ENCODE measurements at regions not wholly inside any gene's neighbourhood (a gene's known extent, or its start where the extent isn't known, plus 50 kb on each side); places are given as distances from the start of the nearest gene placed in this dataset.

- H3K79me2 ChIP-seq (ENCODE audit: control insufficient read depth, low read length), result no peaks in the 10 kb centered on the region
- H3K9me3 ChIP-seq (ENCODE audit: control insufficient read depth, insufficient read depth, low read length), result no peaks in the 10 kb centered on the region
- no peaks in the 10 kb centered on the region for H3K4me1 ChIP-seq (ENCODE audit: control insufficient read depth, low read length)
- H3K4me3 ChIP-seq (ENCODE audit: low read length), result no peak overlapping the region
- no peaks in the 10 kb centered on the region for H3K9me2 ChIP-seq (replicated peaks; ENCODE audit: control insufficient read depth, low read length)
- H3K4me2 ChIP-seq (ENCODE audit: low read length), result no peak overlapping the region
- no peak overlapping the region for H3K27ac ChIP-seq (ENCODE audit: low read depth, low read length)
- H4K20me1 ChIP-seq (ENCODE audit: control insufficient read depth, insufficient read depth, low read depth, low read length), result no peaks in the 10 kb centered on the region
- H3K27me3 ChIP-seq (ENCODE audit: control insufficient read depth, low read length), result no peaks in the 10 kb centered on the region
- TF ChIP-seq CTCF (IDR thresholded peaks at IDR 0.05; ENCODE audit: low read depth, low read length, poor library complexity, severe bottlenecking), result no peak
- no peak for TF ChIP-seq EZH2phosphoT487 (IDR thresholded peaks at IDR 0.05; ENCODE audit: borderline replicate concordance, low read length)
- H3F3A ChIP-seq (ENCODE audit: control insufficient read depth, insufficient read depth), result no peaks in the 10 kb centered on the region
- H3K36me3 ChIP-seq (ENCODE audit: control insufficient read depth, low read length), result no peaks in the 10 kb centered on the region
Measured at GRCh38 chr14:28671425-28671824, 95.2 kb upstream of the FOXG1 start.

- Histone ChIP-seq H4K20me1 (ENCODE audit: control insufficient read depth, insufficient read depth, low read depth, low read length) (no peaks in the 10 kb centered on the region), H3K27me3 (ENCODE audit: control insufficient read depth, low read length) (no peaks in the 10 kb centered on the region), H3K9me2 (replicated peaks; ENCODE audit: control insufficient read depth, low read length) (no peaks in the 10 kb centered on the region), H3K4me1 (ENCODE audit: control insufficient read depth, low read length) (no peaks in the 10 kb centered on the region), H3K79me2 (ENCODE audit: control insufficient read depth, low read length) (no peaks in the 10 kb centered on the region), H3K9me3 (ENCODE audit: control insufficient read depth, insufficient read depth, low read length) (no peaks in the 10 kb centered on the region), H3K27ac (ENCODE audit: low read depth, low read length) (no peak overlapping the region), H3F3A (ENCODE audit: control insufficient read depth, insufficient read depth) (no peaks in the 10 kb centered on the region), H3K36me3 (ENCODE audit: control insufficient read depth, low read length) (no peaks in the 10 kb centered on the region), H3K4me3 (ENCODE audit: low read length) (no peak overlapping the region), H3K4me2 (ENCODE audit: low read length) (no peak overlapping the region)
- TF ChIP-seq CTCF (IDR thresholded peaks at IDR 0.05; ENCODE audit: low read depth, low read length, poor library complexity, severe bottlenecking) (no peak), EZH2phosphoT487 (IDR thresholded peaks at IDR 0.05; ENCODE audit: borderline replicate concordance, low read length) (no peak)
Measured at GRCh38 chr14:28673056-28673455, 93.5 kb upstream of the FOXG1 start.

- H3K27ac ChIP-seq (ENCODE audit: low read depth, low read length), result no peak overlapping the region
- no peaks in the 10 kb centered on the region for H3K79me2 ChIP-seq (ENCODE audit: control insufficient read depth, low read length)
- H3K4me3 ChIP-seq (ENCODE audit: low read length), result no peak overlapping the region
- H3K4me1 ChIP-seq (ENCODE audit: control insufficient read depth, low read length), result no peaks in the 10 kb centered on the region
- no peaks in the 10 kb centered on the region for H3K27me3 ChIP-seq (ENCODE audit: control insufficient read depth, low read length)
- no peaks in the 10 kb centered on the region for H4K20me1 ChIP-seq (ENCODE audit: control insufficient read depth, insufficient read depth, low read depth, low read length)
- H3K4me2 ChIP-seq (ENCODE audit: low read length), result no peak overlapping the region
- no peaks in the 10 kb centered on the region for H3K9me2 ChIP-seq (replicated peaks; ENCODE audit: control insufficient read depth, low read length)
- H3K9me3 ChIP-seq (ENCODE audit: control insufficient read depth, insufficient read depth, low read length), result no peaks in the 10 kb centered on the region
- TF ChIP-seq CTCF (IDR thresholded peaks at IDR 0.05; ENCODE audit: low read depth, low read length, poor library complexity, severe bottlenecking), result no peak
- no peak for TF ChIP-seq EZH2phosphoT487 (IDR thresholded peaks at IDR 0.05; ENCODE audit: borderline replicate concordance, low read length)
- no peaks in the 10 kb centered on the region for H3K36me3 ChIP-seq (ENCODE audit: control insufficient read depth, low read length)
- no peaks in the 10 kb centered on the region for H3F3A ChIP-seq (ENCODE audit: control insufficient read depth, insufficient read depth)
Measured at GRCh38 chr14:28676479-28676878, 90.1 kb upstream of the FOXG1 start.

- no peaks in the 10 kb centered on the region for H3K4me1 ChIP-seq (ENCODE audit: control insufficient read depth, low read length)
- no peak overlapping the region for H3K4me2 ChIP-seq (ENCODE audit: low read length)
- no peaks in the 10 kb centered on the region for H4K20me1 ChIP-seq (ENCODE audit: control insufficient read depth, insufficient read depth, low read depth, low read length)
- TF ChIP-seq CTCF (IDR thresholded peaks at IDR 0.05; ENCODE audit: low read depth, low read length, poor library complexity, severe bottlenecking), result no peak
- no peak for TF ChIP-seq EZH2phosphoT487 (IDR thresholded peaks at IDR 0.05; ENCODE audit: borderline replicate concordance, low read length)
- H3K36me3 ChIP-seq (ENCODE audit: control insufficient read depth, low read length), result no peaks in the 10 kb centered on the region
- no peaks in the 10 kb centered on the region for H3K9me2 ChIP-seq (replicated peaks; ENCODE audit: control insufficient read depth, low read length)
- H3K79me2 ChIP-seq (ENCODE audit: control insufficient read depth, low read length), result no peaks in the 10 kb centered on the region
- no peaks in the 10 kb centered on the region for H3F3A ChIP-seq (ENCODE audit: control insufficient read depth, insufficient read depth)
- no peaks in the 10 kb centered on the region for H3K27me3 ChIP-seq (ENCODE audit: control insufficient read depth, low read length)
- H3K27ac ChIP-seq (ENCODE audit: low read depth, low read length), result no peak overlapping the region
- no peaks in the 10 kb centered on the region for H3K9me3 ChIP-seq (ENCODE audit: control insufficient read depth, insufficient read depth, low read length)
- H3K4me3 ChIP-seq (ENCODE audit: low read length), result no peak overlapping the region
Measured at GRCh38 chr14:28677381-28677780, 89.2 kb upstream of the FOXG1 start.

Data from DOHH2 (cell line).